HG02623 (cell line): ENCODE measurements at regions not wholly inside any gene's neighbourhood (a gene's known extent, or its start where the extent isn't known, plus 50 kb on each side); places are given as distances from the start of the nearest gene placed in this dataset.

ENCODE experiments used
- ATAC-seq: cut with Tn5 transposase; IDR thresholded peaks from one replicate; pipeline ENCODE4 v1.9.1; 2021; ENCODE audit warnings: moderate library complexity; ENCODE audit not compliant: unreplicated experiment

- ATAC-seq: no peak
Measured at GRCh38 chr7:25495342-25496250, 267.3 kb upstream of the NPVF start.

GRCh38 chr7:25496476-25497368, 268.4 kb upstream of the NPVF start:
- peak; percentile 85 for ATAC-seq

GRCh38 chr7:25500393-25500921, 272.2 kb upstream of the NPVF start:
- no peak for ATAC-seq

GRCh38 chr7:25503306-25503705, 275.0 kb upstream of the NPVF start:
- no peak for ATAC-seq

- no peak for ATAC-seq
Measured at GRCh38 chr7:25512061-25512687, 283.9 kb upstream of the NPVF start.

GRCh38 chr7:25515633-25516275, 287.5 kb upstream of the NPVF start:
- no peak for ATAC-seq

- ATAC-seq: no peak
Measured at GRCh38 chr7:25517906-25518305, 289.6 kb upstream of the NPVF start.

GRCh38 chr7:25520017-25520416, 291.7 kb upstream of the NPVF start:
- ATAC-seq: no peak

- ATAC-seq: no peak
Measured at GRCh38 chr7:25520516-25520915, 292.2 kb upstream of the NPVF start.

- no peak for ATAC-seq
Measured at GRCh38 chr7:25521236-25521635, 292.9 kb upstream of the NPVF start.

GRCh38 chr7:25522727-25523126, 294.4 kb upstream of the NPVF start:
- no peak for ATAC-seq

- ATAC-seq: no peak
Measured at GRCh38 chr7:25527665-25528170, 299.4 kb upstream of the NPVF start.

- no peak for ATAC-seq
Measured at GRCh38 chr7:25529320-25529719, 301.0 kb upstream of the NPVF start.

- ATAC-seq: no peak
Measured at GRCh38 chr7:25536851-25537250, 308.6 kb upstream of the NPVF start.

- no peak for ATAC-seq
Measured at GRCh38 chr7:25537662-25538375, 309.5 kb upstream of the NPVF start.

- ATAC-seq: no peak
Measured at GRCh38 chr7:25541094-25541821, 313.0 kb upstream of the NPVF start.

- no peak for ATAC-seq
Measured at GRCh38 chr7:25541877-25542276, 313.6 kb upstream of the NPVF start.

- no peak for ATAC-seq
Measured at GRCh38 chr7:25543210-25543609, 314.9 kb upstream of the NPVF start.

GRCh38 chr7:25543798-25544197, 315.5 kb upstream of the NPVF start:
- ATAC-seq: no peak
